ENCODE measurements at regions not wholly inside any gene's neighbourhood (a gene's known extent, or its start where the extent isn't known, plus 50 kb on each side); places are given as distances from the start of the nearest gene placed in this dataset.

DNA sequence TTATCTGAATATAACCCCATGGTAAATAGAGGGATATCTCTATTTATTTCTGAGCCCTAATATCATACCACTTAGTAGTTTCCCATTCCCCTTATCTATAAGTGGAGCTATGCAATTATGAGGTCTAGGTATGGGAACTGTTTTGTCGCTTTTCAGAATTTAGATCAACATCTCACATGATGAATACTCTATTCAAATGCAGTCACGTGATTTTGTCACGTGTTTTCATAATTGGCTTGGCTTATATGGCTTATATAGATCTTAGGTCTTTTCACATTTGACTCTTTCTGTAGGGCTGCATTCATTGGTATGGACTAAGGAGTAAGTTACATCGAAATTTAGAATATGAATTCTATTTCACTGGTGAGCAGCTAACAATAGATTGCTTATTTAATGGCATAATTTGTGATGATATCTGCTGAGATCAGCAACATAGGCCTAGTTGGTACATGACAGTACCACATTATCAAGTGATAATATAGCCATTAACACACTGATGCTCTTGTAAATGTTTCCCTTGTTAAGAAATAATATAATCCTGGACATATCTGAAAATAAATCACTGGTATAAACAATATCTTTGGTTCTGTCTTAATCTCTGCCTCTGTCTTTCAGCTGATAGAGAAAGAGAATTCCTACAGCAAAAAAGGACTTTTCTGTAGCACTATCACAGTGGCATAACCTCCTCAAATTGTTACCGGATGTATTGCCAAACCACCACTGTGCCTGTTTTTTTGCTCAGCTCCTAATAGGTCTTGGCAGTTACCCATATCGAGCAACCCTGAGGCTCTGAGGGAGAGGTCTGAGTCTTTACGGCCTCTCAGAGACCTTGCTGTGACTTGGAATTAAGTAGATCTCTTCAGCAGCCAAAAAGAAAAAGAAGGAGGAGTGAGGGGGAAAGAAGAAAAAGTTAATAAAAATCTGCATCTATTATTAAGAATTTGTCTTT, 357.1 kb downstream of the ZPLD1 start:
- Histone ChIP-seq H4K20me1 (ENCODE audit: control insufficient read depth, extremely low read depth, insufficient read depth, low read length) (no peaks in the 10 kb centered on the region), H3K4me3 (ENCODE audit: control insufficient read depth in 2 of 3, extremely low read depth in 1 of 3, insufficient read depth in 2 of 3, low read depth in 1 of 3, low read length in 3 of 3) (no peak overlapping the region), H3K4me2 (ENCODE audit: control insufficient read depth, extremely low read depth, insufficient read depth, low read depth, low read length) (no peak overlapping the region), H3K36me3 (ENCODE audit: control insufficient read depth in 2 of 2, extremely low read depth in 1 of 2, insufficient read depth in 2 of 2, low read length in 2 of 2) (no peaks in the 10 kb centered on the region), H3K4me1 (ENCODE audit: control insufficient read depth, extremely low read depth, insufficient read depth, low read length) (no peaks in the 10 kb centered on the region), H2AFZ (ENCODE audit: control insufficient read depth, low read length) (no peak overlapping the region), H3K27me3 (ENCODE audit: control insufficient read depth, extremely low read depth, insufficient read depth, low read length) (no peaks in the 10 kb centered on the region), H3K79me2 (ENCODE audit: control insufficient read depth, insufficient read depth, low read length) (no peaks in the 10 kb centered on the region), H3K9ac (ENCODE audit: control insufficient read depth, extremely low read depth, insufficient read depth, low read length) (no peak overlapping the region), H3K9me3 (ENCODE audit: control insufficient read depth, low read depth, low read length) (no peaks in the 10 kb centered on the region), H3K27ac (ENCODE audit: control insufficient read depth, insufficient read depth, low read length) (no peak overlapping the region), H3K9me1 (ENCODE audit: control insufficient read depth, extremely low read depth, insufficient read depth, low read length) (no peaks in the 10 kb centered on the region)
- no peak for DNase-seq (ENCODE audit: low read depth, low spot score)
- FAIRE-seq = no peak
- dilution Hi-C loops (cut with MboI; ENCODE audit: extremely low pct_ligation_motif_present, low sequenced_read_pairs) = no loop called here
- TF ChIP-seq, protein P1, sequence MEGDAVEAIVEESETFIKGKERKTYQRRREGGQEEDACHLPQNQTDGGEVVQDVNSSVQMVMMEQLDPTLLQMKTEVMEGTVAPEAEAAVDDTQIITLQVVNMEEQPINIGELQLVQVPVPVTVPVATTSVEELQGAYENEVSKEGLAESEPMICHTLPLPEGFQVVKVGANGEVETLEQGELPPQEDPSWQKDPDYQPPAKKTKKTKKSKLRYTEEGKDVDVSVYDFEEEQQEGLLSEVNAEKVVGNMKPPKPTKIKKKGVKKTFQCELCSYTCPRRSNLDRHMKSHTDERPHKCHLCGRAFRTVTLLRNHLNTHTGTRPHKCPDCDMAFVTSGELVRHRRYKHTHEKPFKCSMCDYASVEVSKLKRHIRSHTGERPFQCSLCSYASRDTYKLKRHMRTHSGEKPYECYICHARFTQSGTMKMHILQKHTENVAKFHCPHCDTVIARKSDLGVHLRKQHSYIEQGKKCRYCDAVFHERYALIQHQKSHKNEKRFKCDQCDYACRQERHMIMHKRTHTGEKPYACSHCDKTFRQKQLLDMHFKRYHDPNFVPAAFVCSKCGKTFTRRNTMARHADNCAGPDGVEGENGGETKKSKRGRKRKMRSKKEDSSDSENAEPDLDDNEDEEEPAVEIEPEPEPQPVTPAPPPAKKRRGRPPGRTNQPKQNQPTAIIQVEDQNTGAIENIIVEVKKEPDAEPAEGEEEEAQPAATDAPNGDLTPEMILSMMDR (optimal IDR thresholded peaks at IDR 0.05 in 1 of 3, IDR thresholded peaks at IDR 0.05 in 1 of 3, conservative IDR thresholded peaks at IDR 0.05 in 1 of 3; ENCODE audit: extremely low read depth in 1 of 3, insufficient read depth in 2 of 3, low read length in 3 of 3) = no peak
- TF ChIP-seq EZH2 (IDR thresholded peaks at IDR 0.05; ENCODE audit: low read length) = no peak

DNA sequence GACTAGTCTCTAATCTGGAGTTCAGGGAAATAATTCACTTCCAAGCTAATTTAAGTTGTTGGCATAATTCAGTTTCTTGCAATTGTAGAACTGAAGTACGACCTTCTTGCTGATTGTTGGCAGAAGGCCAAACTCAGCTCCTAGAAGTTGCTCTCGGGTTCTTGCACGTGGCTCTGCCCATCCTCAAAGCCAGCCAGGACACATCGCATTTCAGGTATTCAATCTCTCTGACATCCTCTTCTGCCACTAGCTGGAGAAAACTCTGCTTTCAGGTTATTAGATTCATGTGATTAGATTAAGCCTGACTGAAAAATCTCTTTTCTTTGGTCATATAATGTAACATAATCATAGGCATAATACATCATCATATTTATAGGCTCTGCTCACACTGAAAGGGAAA, 362.0 kb downstream of the ZPLD1 start:
- no peak for TF ChIP-seq EZH2 (IDR thresholded peaks at IDR 0.05; ENCODE audit: low read length)
- TF ChIP-seq, protein P1 (optimal IDR thresholded peaks at IDR 0.05 in 1 of 3, IDR thresholded peaks at IDR 0.05 in 1 of 3, conservative IDR thresholded peaks at IDR 0.05 in 1 of 3; ENCODE audit: extremely low read depth in 1 of 3, insufficient read depth in 2 of 3, low read length in 3 of 3) = no peak
- H3K4me3 ChIP-seq (ENCODE audit: control insufficient read depth in 2 of 3, extremely low read depth in 1 of 3, insufficient read depth in 2 of 3, low read depth in 1 of 3, low read length in 3 of 3) = no peak overlapping the region
- DNase-seq (ENCODE audit: low read depth, low spot score) = no peak
- no peak overlapping the region for H2AFZ ChIP-seq (ENCODE audit: control insufficient read depth, low read length)
- dilution Hi-C loops (cut with MboI; ENCODE audit: extremely low pct_ligation_motif_present, low sequenced_read_pairs) = no loop called here
- H3K4me1 ChIP-seq (ENCODE audit: control insufficient read depth, extremely low read depth, insufficient read depth, low read length) = no peaks in the 10 kb centered on the region
- H3K9ac ChIP-seq (ENCODE audit: control insufficient read depth, extremely low read depth, insufficient read depth, low read length) = no peak overlapping the region
- H3K9me3 ChIP-seq (ENCODE audit: control insufficient read depth, low read depth, low read length) = no peaks in the 10 kb centered on the region
- H3K9me1 ChIP-seq (ENCODE audit: control insufficient read depth, extremely low read depth, insufficient read depth, low read length) = no peaks in the 10 kb centered on the region
- no peak for FAIRE-seq
- H3K4me2 ChIP-seq (ENCODE audit: control insufficient read depth, extremely low read depth, insufficient read depth, low read depth, low read length) = no peak overlapping the region
- no peaks in the 10 kb centered on the region for H3K27me3 ChIP-seq (ENCODE audit: control insufficient read depth, extremely low read depth, insufficient read depth, low read length)
- H3K27ac ChIP-seq (ENCODE audit: control insufficient read depth, insufficient read depth, low read length) = no peak overlapping the region
- H3K36me3 ChIP-seq (ENCODE audit: control insufficient read depth in 2 of 2, extremely low read depth in 1 of 2, insufficient read depth in 2 of 2, low read length in 2 of 2) = no peaks in the 10 kb centered on the region
- H3K79me2 ChIP-seq (ENCODE audit: control insufficient read depth, insufficient read depth, low read length) = no peaks in the 10 kb centered on the region
- no peaks in the 10 kb centered on the region for H4K20me1 ChIP-seq (ENCODE audit: control insufficient read depth, extremely low read depth, insufficient read depth, low read length)
